Stomach (tissue), 4 donors: ENCODE measurements at regions not wholly inside any gene's neighbourhood (a gene's known extent, or its start where the extent isn't known, plus 50 kb on each side); places are given as distances from the start of the nearest gene placed in this dataset.

Experiments
- CTCF ChIP-seq, 7 experiments: fragments of 450-650 bp in 4 of 7; fragments of 200-600 bp in 3 of 7; sonication (generic) in 3 of 7; IDR thresholded peaks; one replicate each; pipeline ENCODE4 v1.5.1; 2016 to 2019; ENCODE audit warnings: antibody characterized with exemption in 7 of 7, control low read depth in 2 of 7, mild to moderate bottlenecking in 1 of 7
- POLR2A ChIP-seq, 4 donors: fragments of 450-650 bp; IDR thresholded peaks; one replicate each; pipeline ENCODE4 v1.6.1; 2016; ENCODE audit warnings: antibody characterized with exemption in 4 of 4, control low read depth in 2 of 4, mild to moderate bottlenecking in 1 of 4, moderate library complexity in 1 of 4
- POLR2AphosphoS5 ChIP-seq, 3 donors: sonication (generic); formaldehyde crosslinking; IDR thresholded peaks; one replicate each; pipeline ENCODE4 v1.6.1; 2016; ENCODE audit warnings: antibody characterized with exemption in 3 of 3

- TF ChIP-seq CTCF (IDR thresholded peaks at IDR 0.05): no peak
- no peak for TF ChIP-seq POLR2A (IDR thresholded peaks at IDR 0.05)
- no peak for TF ChIP-seq POLR2AphosphoS5 (IDR thresholded peaks at IDR 0.05)
Measured at GRCh38 chr1:43068911-43069310, 103.2 kb downstream of the EBNA1BP2 start.
